ENCODE measurements at regions not wholly inside any gene's neighbourhood (a gene's known extent, or its start where the extent isn't known, plus 50 kb on each side); places are given as distances from the start of the nearest gene placed in this dataset.

GRCh38 chrX:17247144-17247543 is 127.9 kb upstream of the NHS start:
- no peak for DNase-seq
- H3K27ac ChIP-seq, result no peak overlapping the region
- FAIRE-seq, result no peak
- H3K36me3 ChIP-seq, result no peaks in the 10 kb centered on the region
- WGBS, 2 donors, result 100% methylated on average over 1 of the region's 1 CpG
- no peaks in the 10 kb centered on the region for H3K4me1 ChIP-seq
- no peak for TF ChIP-seq CTCF (IDR thresholded peaks at IDR 0.05)
- no peak for ATAC-seq
- intact Hi-C loops (cut with DNase I), result loop anchor here in 1 of 3 donors (10.0 kb wide), 1 partner anchor 438 kb away; no protein-coding TSS in a partner anchor
- H3K27me3 ChIP-seq, result no peaks in the 10 kb centered on the region
- H3K4me3 ChIP-seq, result no peak overlapping the region
- H3K9me3 ChIP-seq, result no peaks in the 10 kb centered on the region

GRCh38 chrX:17262123-17262522 is 112.9 kb upstream of the NHS start:
- ATAC-seq (no peak), FAIRE-seq (no peak), DNase-seq (no peak)
- no peak for TF ChIP-seq CTCF (IDR thresholded peaks at IDR 0.05)
- no peak overlapping the region for H3K27ac ChIP-seq
- H3K9me3 ChIP-seq, result peaks cover 0 to 2% (median 0%) of the 10 kb centered on the region in 4 donors
- intact Hi-C loops (cut with DNase I), result no loop called here
- H3K36me3 ChIP-seq, result no peaks in the 10 kb centered on the region
- H3K4me3 ChIP-seq, result no peak overlapping the region
- H3K27me3 ChIP-seq, result no peaks in the 10 kb centered on the region
- H3K4me1 ChIP-seq, result no peaks in the 10 kb centered on the region
- 58 to 60% methylated on average over 2 of the region's 2 CpGs for WGBS, 2 donors

- FAIRE-seq, result no peak
Measured at GRCh38 chrX:17266136-17266535, 108.9 kb upstream of the NHS start.

GRCh38 chrX:17278961-17279360 is 96.0 kb upstream of the NHS start:
- 68 to 93% methylated on average over 2 of the region's 2 CpGs for WGBS, 2 donors
- DNase-seq (no peak), FAIRE-seq (no peak)

More at GRCh38 chrX:17266136-17266535, 108.9 kb upstream of the NHS start:
- no peak for ATAC-seq
- Histone ChIP-seq H3K4me3 (no peak overlapping the region), H3K9me3 (no peaks in the 10 kb centered on the region), H3K36me3 (no peaks in the 10 kb centered on the region), H3K4me1 (no peaks in the 10 kb centered on the region), H3K27me3 (no peaks in the 10 kb centered on the region), H3K27ac (no peak overlapping the region)
- no peak for DNase-seq
- TF ChIP-seq CTCF (IDR thresholded peaks at IDR 0.05), result no peak
- intact Hi-C loops (cut with DNase I), result no loop called here

GRCh38 chrX:17285983-17286382 is 89.0 kb upstream of the NHS start:
- Histone ChIP-seq H3K4me3 (no peak overlapping the region), H3K27me3 (peaks cover 0 to 3% (median 0%) of the 10 kb centered on the region in 4 donors), H3K9me3 (no peaks in the 10 kb centered on the region), H3K4me1 (no peaks in the 10 kb centered on the region), H3K36me3 (no peaks in the 10 kb centered on the region), H3K27ac (no peak overlapping the region)
- intact Hi-C loops (cut with DNase I), result no loop called here
- FAIRE-seq (no peak), ATAC-seq (no peak), DNase-seq (no peak)
- WGBS, 2 donors, result 54 to 63% methylated on average over 2 of the region's 2 CpGs
- no peak for TF ChIP-seq CTCF (IDR thresholded peaks at IDR 0.05)

More at GRCh38 chrX:17278961-17279360, 96.0 kb upstream of the NHS start:
- Histone ChIP-seq H3K36me3 (no peaks in the 10 kb centered on the region), H3K27ac (no peak overlapping the region), H3K4me1 (no peaks in the 10 kb centered on the region), H3K9me3 (no peaks in the 10 kb centered on the region), H3K27me3 (no peaks in the 10 kb centered on the region), H3K4me3 (no peak overlapping the region)
- intact Hi-C loops (cut with DNase I), result no loop called here
- TF ChIP-seq CTCF (IDR thresholded peaks at IDR 0.05), result no peak
- ATAC-seq, result no peak
